H1 (cell line): ENCODE measurements at regions not wholly inside any gene's neighbourhood (a gene's known extent, or its start where the extent isn't known, plus 50 kb on each side); places are given as distances from the start of the nearest gene placed in this dataset.

ENCODE experiments used
- CTCF ChIP-seq, 3 experiments: IDR thresholded peaks; 1 replicate in 2 of 3; 2 replicates in 1 of 3; pipeline versions ENCODE4 v1.5.1 to v1.6.1; 2011; ENCODE audit warnings: low read length in 3 of 3, mild to moderate bottlenecking in 3 of 3, inconsistent platforms in 2 of 3, low read depth in 1 of 3, moderate library complexity in 1 of 3; ENCODE audit not compliant: insufficient read depth in 1 of 3; ENCODE audit errors: control extremely low read depth in 1 of 3
- EP300 ChIP-seq, 2 experiments: IDR thresholded peaks; 1 replicate in 1 of 2; 2 replicates in 1 of 2; pipeline ENCODE4 v1.6.1; 2011 to 2012; ENCODE audit warnings: low read depth in 2 of 2, low read length in 2 of 2, mild to moderate bottlenecking in 2 of 2, borderline replicate concordance in 1 of 2, inconsistent platforms in 1 of 2, moderate library complexity in 1 of 2
- MAFK ChIP-seq: IDR thresholded peaks from 2 replicates; pipeline ENCODE4 v1.6.1; 2012; ENCODE audit warnings: low read depth, mild to moderate bottlenecking, improper control_type of control experiment, low read length
- POLR2A ChIP-seq, 2 experiments: IDR thresholded peaks; 1 replicate in 1 of 2; 2 replicates in 1 of 2; pipeline ENCODE4 v1.6.1; 2011; ENCODE audit warnings: low read depth in 2 of 2, low read length in 2 of 2, mild to moderate bottlenecking in 2 of 2; ENCODE audit errors: control extremely low read depth in 1 of 2
- RAD21 ChIP-seq, 2 experiments: IDR thresholded peaks in 1 of 2; conservative IDR thresholded peaks in 1 of 2; 2 replicates each; pipeline ENCODE4 v1.6.1; 2011; ENCODE audit warnings: low read depth in 2 of 2, low read length in 2 of 2, improper control_type of control experiment in 1 of 2, inconsistent platforms in 1 of 2, mild to moderate bottlenecking in 1 of 2, moderate library complexity in 1 of 2
- RBBP5 ChIP-seq: IDR thresholded peaks from 2 replicates; pipeline ENCODE4 v1.7.1; 2012; ENCODE audit warnings: low read depth, mild to moderate bottlenecking, inconsistent platforms, low read length, moderate library complexity, borderline replicate concordance
- SIN3A ChIP-seq, 2 experiments: IDR thresholded peaks in 1 of 2; conservative IDR thresholded peaks in 1 of 2; 2 replicates each; pipeline ENCODE4 v1.6.1; 2011 to 2012; ENCODE audit warnings: low read length in 2 of 2, improper control_type of control experiment in 1 of 2, low read depth in 1 of 2, mild to moderate bottlenecking in 1 of 2
- SP1 ChIP-seq: IDR thresholded peaks from 2 replicates; pipeline ENCODE4 v1.6.1; 2011; ENCODE audit warnings: low read depth, low read length
- TAF1 ChIP-seq: IDR thresholded peaks from 2 replicates; pipeline ENCODE4 v1.6.1; 2011; ENCODE audit warnings: mild to moderate bottlenecking, low read depth, low read length
- TF ChIP-seq, protein P1 (sequence below): IDR thresholded peaks from 2 replicates; pipeline ENCODE4 v1.6.1; 2011; ENCODE audit warnings: low read depth, mild to moderate bottlenecking, low read length; ENCODE audit not compliant: insufficient read depth
- TF ChIP-seq, protein P2 (sequence below): IDR thresholded peaks from 2 replicates; pipeline ENCODE4 v1.6.1; 2012; ENCODE audit warnings: inconsistent platforms

DNA sequence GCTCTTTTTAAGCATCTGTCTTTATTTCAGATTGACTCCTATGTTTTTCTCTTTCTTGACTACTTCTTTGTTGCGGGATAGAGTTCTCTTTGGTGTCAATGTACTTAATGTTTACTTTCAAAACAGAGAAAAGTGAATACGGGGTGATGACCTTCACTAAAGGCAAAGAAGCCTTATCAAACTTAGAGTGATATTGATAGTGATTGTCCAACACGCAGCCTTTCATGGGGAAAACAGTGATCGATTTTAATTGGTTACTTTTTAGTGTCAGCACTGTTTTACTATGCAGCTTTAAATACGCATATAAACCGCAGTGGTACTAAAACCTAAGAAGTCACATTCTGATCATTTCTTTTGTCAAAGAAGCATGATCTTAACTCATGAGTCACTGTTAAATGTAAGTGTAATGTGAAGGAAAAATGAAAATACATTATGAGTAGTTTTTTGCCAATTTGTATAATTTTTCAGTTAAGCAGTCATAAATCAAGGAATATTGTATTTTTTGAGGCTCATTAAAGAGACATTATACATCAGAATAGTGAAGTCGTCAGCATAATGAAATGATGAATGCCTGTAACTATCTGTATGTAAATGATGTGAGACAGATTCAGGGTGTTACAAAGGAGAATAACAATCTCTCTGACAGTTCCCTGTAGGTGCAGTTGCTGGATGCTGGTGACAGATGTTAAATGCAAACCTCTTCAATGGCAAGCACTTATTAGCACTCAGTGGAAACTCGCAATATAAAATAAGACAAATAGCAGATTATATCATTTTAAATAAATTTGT lies 2082.8 kb upstream of the TENM3 start:
- no peak for TF ChIP-seq RBBP5
- TF ChIP-seq CTCF (IDR thresholded peaks at IDR 0.05; ENCODE audit: control extremely low read depth in 1 of 3, insufficient read depth in 1 of 3, low read depth in 1 of 3, low read length in 3 of 3): no peak
- no peak for TF ChIP-seq POLR2A (IDR thresholded peaks at IDR 0.05; ENCODE audit: control extremely low read depth in 1 of 2, low read depth in 2 of 2, low read length in 2 of 2)
- TF ChIP-seq SIN3A (conservative IDR thresholded peaks at IDR 0.05 in 1 of 2, IDR thresholded peaks at IDR 0.05 in 1 of 2; ENCODE audit: low read depth in 1 of 2, low read length in 2 of 2): no peak
- TF ChIP-seq, protein P1, sequence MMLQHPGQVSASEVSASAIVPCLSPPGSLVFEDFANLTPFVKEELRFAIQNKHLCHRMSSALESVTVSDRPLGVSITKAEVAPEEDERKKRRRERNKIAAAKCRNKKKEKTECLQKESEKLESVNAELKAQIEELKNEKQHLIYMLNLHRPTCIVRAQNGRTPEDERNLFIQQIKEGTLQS: no peak
- no peak for TF ChIP-seq EP300 (IDR thresholded peaks at IDR 0.05; ENCODE audit: borderline replicate concordance in 1 of 2, low read depth in 2 of 2, low read length in 2 of 2)
- TF ChIP-seq MAFK: no peak
- TF ChIP-seq TAF1: no peak
- TF ChIP-seq SP1: no peak
- no peak for TF ChIP-seq RAD21 (IDR thresholded peaks at IDR 0.05 in 1 of 2, conservative IDR thresholded peaks at IDR 0.05 in 1 of 2; ENCODE audit: low read depth in 2 of 2, low read length in 2 of 2)
- TF ChIP-seq, protein P2, sequence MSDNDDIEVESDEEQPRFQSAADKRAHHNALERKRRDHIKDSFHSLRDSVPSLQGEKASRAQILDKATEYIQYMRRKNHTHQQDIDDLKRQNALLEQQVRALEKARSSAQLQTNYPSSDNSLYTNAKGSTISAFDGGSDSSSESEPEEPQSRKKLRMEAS: no peak
